Renal cortical epithelial cell (primary cell): ENCODE measurements at regions not wholly inside any gene's neighbourhood (a gene's known extent, or its start where the extent isn't known, plus 50 kb on each side); places are given as distances from the start of the nearest gene placed in this dataset.

Experiments used
- DNase-seq: peaks from one replicate; pipeline ENCODE4 v3.0.0-alpha.2; 2011; ENCODE audit warnings: low read depth

- peak; percentile 50 for DNase-seq
Measured at GRCh38 chr2:133667085-133667484, 98.8 kb upstream of the NCKAP5 start.

- DNase-seq: no peak
Measured at GRCh38 chr2:133667968-133668367, 99.7 kb upstream of the NCKAP5 start.

GRCh38 chr2:133668547-133668946 is 100.3 kb upstream of the NCKAP5 start:
- DNase-seq: no peak

GRCh38 chr2:133673305-133673905 is 105.1 kb upstream of the NCKAP5 start:
- DNase-seq: peak; percentile 12

- DNase-seq: peak; percentile 56
Measured at GRCh38 chr2:133674066-133674432, 105.8 kb upstream of the NCKAP5 start.

GRCh38 chr2:133674433-133675331 is 106.4 kb upstream of the NCKAP5 start:
- peak; percentile 75 for DNase-seq

GRCh38 chr2:133676392-133677130 is 108.3 kb upstream of the NCKAP5 start:
- DNase-seq: no peak

GRCh38 chr2:133680343-133681049 is 112.2 kb upstream of the NCKAP5 start:
- no peak for DNase-seq

- DNase-seq: no peak
Measured at GRCh38 chr2:133682347-133682746, 114.1 kb upstream of the NCKAP5 start.

GRCh38 chr2:133682906-133683305 is 114.6 kb upstream of the NCKAP5 start:
- no peak for DNase-seq

- no peak for DNase-seq
Measured at GRCh38 chr2:133685636-133686215, 117.5 kb upstream of the NCKAP5 start.

- DNase-seq: no peak
Measured at GRCh38 chr2:133690780-133691179, 122.5 kb upstream of the NCKAP5 start.

GRCh38 chr2:133691336-133691735 is 123.1 kb upstream of the NCKAP5 start:
- DNase-seq: no peak

- peak; percentile 45 for DNase-seq
Measured at GRCh38 chr2:133705287-133705686, 137.0 kb upstream of the NCKAP5 start.

- DNase-seq: peak; percentile 41
Measured at GRCh38 chr2:133710613-133711012, 142.3 kb upstream of the NCKAP5 start.

- DNase-seq: no peak
Measured at GRCh38 chr2:133711201-133711600, 142.9 kb upstream of the NCKAP5 start.

- DNase-seq: no peak
Measured at GRCh38 chr2:133711806-133712205, 143.5 kb upstream of the NCKAP5 start.

GRCh38 chr2:133712369-133712768 is 144.1 kb upstream of the NCKAP5 start:
- no peak for DNase-seq

GRCh38 chr2:133713049-133713580 is 144.9 kb upstream of the NCKAP5 start:
- no peak for DNase-seq

GRCh38 chr2:133716166-133716565 is 147.9 kb upstream of the NCKAP5 start:
- no peak for DNase-seq

- no peak for DNase-seq
Measured at GRCh38 chr2:133717497-133717896, 149.2 kb upstream of the NCKAP5 start.
